ENCODE measurements at regions not wholly inside any gene's neighbourhood (a gene's known extent, or its start where the extent isn't known, plus 50 kb on each side); places are given as distances from the start of the nearest gene placed in this dataset.

DNA sequence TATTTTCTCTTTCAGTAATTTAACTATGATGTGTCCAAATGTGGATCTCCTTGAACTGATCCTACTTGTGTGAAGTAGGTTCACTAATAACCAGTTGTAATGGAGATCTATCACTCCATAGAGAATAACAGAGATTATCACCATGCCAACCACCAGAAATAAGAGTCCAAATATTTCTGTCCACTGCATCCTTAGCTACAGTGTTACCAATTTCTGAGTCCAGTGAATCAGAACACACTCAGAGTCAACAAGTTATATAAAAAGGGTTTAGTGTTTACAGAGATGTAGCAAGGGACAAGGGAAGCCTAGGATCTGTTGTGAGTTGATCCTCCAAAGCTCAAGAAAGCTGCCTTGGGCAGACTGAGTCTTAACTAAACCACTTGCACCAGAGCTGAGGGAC lies 882.8 kb downstream of the TBC1D32 start:
- no peak overlapping the region for H4K91ac ChIP-seq (ENCODE audit: insufficient read depth, low read depth, low read length)
- H3K56ac ChIP-seq (ENCODE audit: extremely low read depth, insufficient read depth, low read length), result no peak overlapping the region
- peaks cover 5% of the 10 kb centered on the region; the same call in 1 of the 2 replicates for H3K9me3 ChIP-seq (ENCODE audit: control insufficient read depth, insufficient read depth, low read length)
- dilution Hi-C loops (cut with HindIII; ENCODE audit: low sequenced_read_pairs, unreplicated experiment), result no loop called here
- H3K27me3 ChIP-seq (ENCODE audit: control insufficient read depth, insufficient read depth, low read length), result no peaks in the 10 kb centered on the region
- H2BK20ac ChIP-seq (ENCODE audit: low read depth, low read length), result no peak overlapping the region
- H2BK15ac ChIP-seq (ENCODE audit: low read depth, low read length), result no peak overlapping the region
- H2AK9ac ChIP-seq (replicated peaks; ENCODE audit: low read depth, low read length, poor library complexity), result no peak overlapping the region
- H2AK5ac ChIP-seq (ENCODE audit: low read depth, low read length), result no peak overlapping the region
- DNase-seq (no peak), ATAC-seq (ENCODE audit: low read depth) (no peak)
- no peaks in the 10 kb centered on the region for H4K20me1 ChIP-seq (ENCODE audit: insufficient read depth, low read length)
- H3K27ac ChIP-seq (ENCODE audit: insufficient read depth, low read length), result no peak overlapping the region
- TF ChIP-seq FOS (IDR thresholded peaks at IDR 0.05; ENCODE audit: low read depth, low read length) (no peak), MXI1 (IDR thresholded peaks at IDR 0.05; ENCODE audit: borderline replicate concordance, low read depth, low read length) (no peak), CHD1 (IDR thresholded peaks at IDR 0.05; ENCODE audit: low read depth, low read length) (no peak), MAFK (IDR thresholded peaks at IDR 0.05; ENCODE audit: low read depth, low read length) (no peak), SMC3 (IDR thresholded peaks at IDR 0.05; ENCODE audit: low read depth, low read length) (no peak)
- H3K23ac ChIP-seq (ENCODE audit: low read depth, low read length), result no peak overlapping the region
- in situ Hi-C loops (cut with MboI; ENCODE audit: low sequenced_read_pairs), result no loop called here
- no peak overlapping the region for H2AFZ ChIP-seq (replicated peaks; ENCODE audit: low read length, poor library complexity)
- no peaks in the 10 kb centered on the region for H3K36me3 ChIP-seq (ENCODE audit: control insufficient read depth, insufficient read depth, low read length)
- H4K8ac ChIP-seq (ENCODE audit: low read depth in 2 of 2, low read length in 2 of 2), result no peak overlapping the region
- H3K79me1 ChIP-seq (ENCODE audit: low read depth in 1 of 2, low read length in 2 of 2), result no peaks in the 10 kb centered on the region
- H2BK5ac ChIP-seq (ENCODE audit: low read depth, low read length, poor library complexity, severe bottlenecking), result no peak overlapping the region
- H3K9ac ChIP-seq (ENCODE audit: low read depth, low read length), result no peak overlapping the region
- no peak overlapping the region for H4K5ac ChIP-seq (ENCODE audit: low read depth, low read length)
- H3K4me3 ChIP-seq (ENCODE audit: insufficient read depth, low read depth, low read length), result no peak overlapping the region
- no peak overlapping the region for H3K4ac ChIP-seq (ENCODE audit: low read depth, low read length)
- intact Hi-C loops (cut with micrococcal nuclease), result no loop called here
- H3K9me1 ChIP-seq (ENCODE audit: insufficient read depth, low read length), result no peaks in the 10 kb centered on the region
- no peak overlapping the region for H3K4me2 ChIP-seq (ENCODE audit: low read depth, low read length)
- CTCF ChIA-PET, result no interaction called here
- no peaks in the 10 kb centered on the region for H3K4me1 ChIP-seq (ENCODE audit: control insufficient read depth, insufficient read depth, low read length)
- H3K14ac ChIP-seq (replicated peaks; ENCODE audit: low read depth, low read length), result no peak overlapping the region
- POLR2A ChIA-PET (ENCODE audit: unreplicated experiment), result no interaction called here
- no peak overlapping the region for H2BK120ac ChIP-seq (ENCODE audit: low read depth, low read length)
- H3K18ac ChIP-seq (ENCODE audit: low read depth, low read length), result no peak overlapping the region
- no TSS peak for BruUV-seq (replicated peaks)

All from IMR-90 (cell line).